Urothelium cell line (cell line): ENCODE measurements at regions not wholly inside any gene's neighbourhood (a gene's known extent, or its start where the extent isn't known, plus 50 kb on each side); places are given as distances from the start of the nearest gene placed in this dataset.
"Not testable (repeated sequence)": the region's sequence is repeated elsewhere in the genome, so short reads cannot be mapped to it uniquely, and the experiment has no call there.

Experiments
- DNase-seq: peaks from one replicate; pipeline ENCODE4 v3.0.0; 2011; ENCODE audit warnings: low spot score, mixed read lengths
- FAIRE-seq: peaks from 2 replicates; lab custom pipeline; 2011; peaks lifted over from hg19 to GRCh38; lab: Jason Lieb, UNC

- DNase-seq (no peak), FAIRE-seq (no peak)
Observed at GRCh38 chr4:161329852-161330251, 833.9 kb downstream of the FSTL5 start.

- FAIRE-seq = no peak
- no peak for DNase-seq
Observed at GRCh38 chr4:161321706-161322105, 842.1 kb downstream of the FSTL5 start.

GRCh38 chr4:161320377-161320776 lies 843.4 kb downstream of the FSTL5 start:
- DNase-seq (peak; percentile 28), FAIRE-seq (no peak)

GRCh38 chr4:161317000-161317399 lies 846.8 kb downstream of the FSTL5 start:
- FAIRE-seq = no peak
- no peak for DNase-seq

GRCh38 chr4:161314371-161314770 lies 849.4 kb downstream of the FSTL5 start:
- FAIRE-seq (no peak), DNase-seq (no peak)

- no peak for DNase-seq
- no peak for FAIRE-seq
Observed at GRCh38 chr4:161303551-161303950, 860.2 kb downstream of the FSTL5 start.

- no peak for FAIRE-seq
- no peak for DNase-seq
Observed at GRCh38 chr4:161291222-161291621, 872.6 kb downstream of the FSTL5 start.

- DNase-seq (no peak), FAIRE-seq (no peak)
Observed at GRCh38 chr4:161287678-161288352, 876.0 kb downstream of the FSTL5 start.

GRCh38 chr4:161285461-161285860 lies 878.3 kb downstream of the FSTL5 start:
- DNase-seq (no peak), FAIRE-seq (no peak)

GRCh38 chr4:161280929-161281328 lies 882.9 kb downstream of the FSTL5 start:
- FAIRE-seq = no peak
- DNase-seq = no peak

- FAIRE-seq (no peak), DNase-seq (no peak)
Observed at GRCh38 chr4:161279095-161279494, 884.7 kb downstream of the FSTL5 start.

- not testable (repeated sequence) for FAIRE-seq, DNase-seq
Observed at GRCh38 chr4:161277150-161277787, 886.5 kb downstream of the FSTL5 start.

GRCh38 chr4:161273607-161274006 lies 890.2 kb downstream of the FSTL5 start:
- no peak for FAIRE-seq
- DNase-seq = no peak

- FAIRE-seq (no peak), DNase-seq (no peak)
Observed at GRCh38 chr4:161260819-161261218, 903.0 kb downstream of the FSTL5 start.

GRCh38 chr4:161256716-161257115 lies 907.1 kb downstream of the FSTL5 start:
- DNase-seq (peak; percentile 6), FAIRE-seq (no peak)

GRCh38 chr4:161256172-161256571 lies 907.6 kb downstream of the FSTL5 start:
- FAIRE-seq (no peak), DNase-seq (no peak)

- DNase-seq (no peak), FAIRE-seq (no peak)
Observed at GRCh38 chr4:161254375-161254774, 909.4 kb downstream of the FSTL5 start.

GRCh38 chr4:161252520-161253141 lies 911.2 kb downstream of the FSTL5 start:
- DNase-seq = peak; percentile 24
- no peak for FAIRE-seq

- no peak for FAIRE-seq
- no peak for DNase-seq
Observed at GRCh38 chr4:161249779-161250440, 913.9 kb downstream of the FSTL5 start.

GRCh38 chr4:161248880-161249279 lies 914.9 kb downstream of the FSTL5 start:
- DNase-seq (no peak), FAIRE-seq (no peak)

GRCh38 chr4:161247831-161248230 lies 916.0 kb downstream of the FSTL5 start:
- DNase-seq = no peak
- no peak for FAIRE-seq

- FAIRE-seq (no peak), DNase-seq (no peak)
Observed at GRCh38 chr4:161238033-161238432, 925.8 kb downstream of the FSTL5 start.
